ENCODE measurements at regions not wholly inside any gene's neighbourhood (a gene's known extent, or its start where the extent isn't known, plus 50 kb on each side); places are given as distances from the start of the nearest gene placed in this dataset.
A peak's percentile ranks its signal among the peaks of the same experiment; 100 is the strongest.

DNA sequence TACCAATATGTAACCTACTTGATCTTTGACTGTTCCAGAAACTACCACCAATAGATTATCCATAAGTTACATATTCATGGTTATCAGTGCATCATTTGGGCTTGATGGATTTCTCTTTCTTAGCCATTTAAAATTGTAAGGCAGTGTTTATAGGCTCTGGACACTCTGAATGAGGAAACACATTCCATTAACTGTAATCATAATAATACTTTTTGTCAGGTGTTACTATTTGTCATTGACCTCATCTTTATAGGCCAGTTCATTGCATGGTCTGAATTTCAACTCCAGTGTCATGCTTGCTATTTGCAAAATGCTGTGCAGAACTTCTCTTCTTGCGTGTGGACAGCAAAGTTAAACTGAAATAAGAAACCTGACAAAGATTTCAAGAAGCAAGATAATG is 1340.2 kb upstream of the ZEB2 start:
- Histone ChIP-seq H3K27me3 (ENCODE audit: low read length) (no peaks in the 10 kb centered on the region), H4K20me1 (ENCODE audit: low read length) (no peaks in the 10 kb centered on the region), H3K4me3 (ENCODE audit: low read length) (no peak overlapping the region), H3K79me2 (ENCODE audit: low read length) (no peaks in the 10 kb centered on the region), H3K9ac (ENCODE audit: low read length) (no peak overlapping the region), H3K4me1 (ENCODE audit: insufficient read depth, low read length) (no peaks in the 10 kb centered on the region), H3K4me2 (ENCODE audit: low read length) (no peak overlapping the region), H2AFZ (ENCODE audit: low read length) (no peak overlapping the region), H3K9me3 (ENCODE audit: low read length) (no peaks in the 10 kb centered on the region), H3K36me3 (ENCODE audit: low read depth, low read length) (no peaks in the 10 kb centered on the region), H3K27ac (ENCODE audit: low read length) (no peak overlapping the region), H3F3A (ENCODE audit: low read length, unreplicated experiment) (no peaks in the 10 kb centered on the region), H3K9me2 (replicated peaks; ENCODE audit: low read length) (no peaks in the 10 kb centered on the region; the same call in 1 of the 2 replicates)
- intact Hi-C loops (cut with micrococcal nuclease): no loop called here
- CTCF ChIA-PET: no interaction called here
- DNase-seq (peak; percentile 14), ATAC-seq (peak; percentile 43; the same call in 1 of the 2 replicates)
- TF ChIP-seq EZH2phosphoT487 (IDR thresholded peaks at IDR 0.05; ENCODE audit: borderline replicate concordance, low read length) (no peak), CTCF (conservative IDR thresholded peaks at IDR 0.05; ENCODE audit: low read depth, low read length) (no peak), EZH2 (IDR thresholded peaks at IDR 0.05; ENCODE audit: low read length, unreplicated experiment) (no peak)
- BruUV-seq (replicated peaks): no TSS peak
- POLR2A ChIA-PET (ENCODE audit: unreplicated experiment): no interaction called here

GRCh38 chr2:145855142-145855541 is 1335.2 kb upstream of the ZEB2 start:
- no peak overlapping the region for H3K4me2 ChIP-seq (ENCODE audit: low read length)
- TF ChIP-seq CTCF (conservative IDR thresholded peaks at IDR 0.05; ENCODE audit: low read depth, low read length): no peak
- no peak for TF ChIP-seq EZH2phosphoT487 (IDR thresholded peaks at IDR 0.05; ENCODE audit: borderline replicate concordance, low read length)
- no peak for TF ChIP-seq EZH2 (IDR thresholded peaks at IDR 0.05; ENCODE audit: low read length, unreplicated experiment)
- no TSS peak for BruUV-seq (replicated peaks)
- no peak overlapping the region for H3K4me3 ChIP-seq (ENCODE audit: low read length)
- no peaks in the 10 kb centered on the region for H3K36me3 ChIP-seq (ENCODE audit: low read depth, low read length)
- H3K79me2 ChIP-seq (ENCODE audit: low read length): no peaks in the 10 kb centered on the region
- no peak overlapping the region for H3K9ac ChIP-seq (ENCODE audit: low read length)
- no peaks in the 10 kb centered on the region for H3K27me3 ChIP-seq (ENCODE audit: low read length)
- intact Hi-C loops (cut with micrococcal nuclease): no loop called here
- no peak for ATAC-seq
- no peaks in the 10 kb centered on the region for H3K9me2 ChIP-seq (replicated peaks; ENCODE audit: low read length)
- H3K9me3 ChIP-seq (ENCODE audit: low read length): no peaks in the 10 kb centered on the region
- H3F3A ChIP-seq (ENCODE audit: low read length, unreplicated experiment): no peaks in the 10 kb centered on the region
- no peak for DNase-seq
- CTCF ChIA-PET: no interaction called here
- no peak overlapping the region for H2AFZ ChIP-seq (ENCODE audit: low read length)
- POLR2A ChIA-PET (ENCODE audit: unreplicated experiment): interaction anchor here (0.6 kb wide), 1 partner anchor 501 kb away, joined by 3 read pairs; no protein-coding TSS in a partner anchor
- H4K20me1 ChIP-seq (ENCODE audit: low read length): no peaks in the 10 kb centered on the region
- no peaks in the 10 kb centered on the region for H3K4me1 ChIP-seq (ENCODE audit: insufficient read depth, low read length)
- no peak overlapping the region for H3K27ac ChIP-seq (ENCODE audit: low read length)

- DNase-seq: no peak
- H3K27ac ChIP-seq (ENCODE audit: low read length): no peak overlapping the region
- CTCF ChIA-PET: no interaction called here
- TF ChIP-seq EZH2phosphoT487 (IDR thresholded peaks at IDR 0.05; ENCODE audit: borderline replicate concordance, low read length) (no peak), CTCF (conservative IDR thresholded peaks at IDR 0.05; ENCODE audit: low read depth, low read length) (no peak), EZH2 (IDR thresholded peaks at IDR 0.05; ENCODE audit: low read length, unreplicated experiment) (no peak)
- no peak overlapping the region for H3K4me3 ChIP-seq (ENCODE audit: low read length)
- H2AFZ ChIP-seq (ENCODE audit: low read length): no peak overlapping the region
- no peaks in the 10 kb centered on the region for H3K36me3 ChIP-seq (ENCODE audit: low read depth, low read length)
- POLR2A ChIA-PET (ENCODE audit: unreplicated experiment): no interaction called here
- intact Hi-C loops (cut with micrococcal nuclease): no loop called here
- no peaks in the 10 kb centered on the region for H3K9me3 ChIP-seq (ENCODE audit: low read length)
- H3K9ac ChIP-seq (ENCODE audit: low read length): no peak overlapping the region
- no TSS peak for BruUV-seq (replicated peaks)
- no peaks in the 10 kb centered on the region for H4K20me1 ChIP-seq (ENCODE audit: low read length)
- no peaks in the 10 kb centered on the region for H3F3A ChIP-seq (ENCODE audit: low read length, unreplicated experiment)
- H3K27me3 ChIP-seq (ENCODE audit: low read length): no peaks in the 10 kb centered on the region
- no peaks in the 10 kb centered on the region for H3K9me2 ChIP-seq (replicated peaks; ENCODE audit: low read length)
- no peaks in the 10 kb centered on the region for H3K4me1 ChIP-seq (ENCODE audit: insufficient read depth, low read length)
- ATAC-seq: no peak
- H3K4me2 ChIP-seq (ENCODE audit: low read length): no peak overlapping the region
- H3K79me2 ChIP-seq (ENCODE audit: low read length): no peaks in the 10 kb centered on the region
Measured at GRCh38 chr2:145854039-145854755, 1334.3 kb upstream of the ZEB2 start.

Measured in PC-3 (cell line).